GM12874 (cell line): ENCODE measurements at regions not wholly inside any gene's neighbourhood (a gene's known extent, or its start where the extent isn't known, plus 50 kb on each side); places are given as distances from the start of the nearest gene placed in this dataset.

Experiments used
- TF ChIP-seq, protein P1 (sequence below): IDR thresholded peaks from 2 replicates; pipeline ENCODE4 v1.5.1; 2011; ENCODE audit warnings: low read depth, mild to moderate bottlenecking, control low read depth, low read length, moderate library complexity; ENCODE audit not compliant: insufficient read depth

DNA sequence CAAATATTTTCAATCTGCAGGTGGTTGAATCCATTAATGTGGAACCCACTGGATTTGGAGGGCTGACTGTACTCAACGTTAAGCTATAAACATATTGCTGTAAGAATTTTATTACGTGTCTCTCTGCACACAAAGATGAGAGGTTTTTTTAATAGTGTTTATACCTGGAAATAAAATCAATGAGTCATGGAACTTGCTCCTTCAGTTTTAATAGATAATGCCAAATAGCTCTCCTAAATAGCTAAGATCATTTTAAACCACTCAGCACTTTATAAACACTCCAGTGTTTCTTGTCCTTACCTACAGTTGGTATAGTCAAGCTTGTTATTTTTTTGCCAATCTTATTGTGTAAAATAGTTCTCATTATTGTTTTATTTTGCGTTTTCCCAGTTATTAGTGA, 455.6 kb upstream of the FZD8 start:
- TF ChIP-seq, protein P1, sequence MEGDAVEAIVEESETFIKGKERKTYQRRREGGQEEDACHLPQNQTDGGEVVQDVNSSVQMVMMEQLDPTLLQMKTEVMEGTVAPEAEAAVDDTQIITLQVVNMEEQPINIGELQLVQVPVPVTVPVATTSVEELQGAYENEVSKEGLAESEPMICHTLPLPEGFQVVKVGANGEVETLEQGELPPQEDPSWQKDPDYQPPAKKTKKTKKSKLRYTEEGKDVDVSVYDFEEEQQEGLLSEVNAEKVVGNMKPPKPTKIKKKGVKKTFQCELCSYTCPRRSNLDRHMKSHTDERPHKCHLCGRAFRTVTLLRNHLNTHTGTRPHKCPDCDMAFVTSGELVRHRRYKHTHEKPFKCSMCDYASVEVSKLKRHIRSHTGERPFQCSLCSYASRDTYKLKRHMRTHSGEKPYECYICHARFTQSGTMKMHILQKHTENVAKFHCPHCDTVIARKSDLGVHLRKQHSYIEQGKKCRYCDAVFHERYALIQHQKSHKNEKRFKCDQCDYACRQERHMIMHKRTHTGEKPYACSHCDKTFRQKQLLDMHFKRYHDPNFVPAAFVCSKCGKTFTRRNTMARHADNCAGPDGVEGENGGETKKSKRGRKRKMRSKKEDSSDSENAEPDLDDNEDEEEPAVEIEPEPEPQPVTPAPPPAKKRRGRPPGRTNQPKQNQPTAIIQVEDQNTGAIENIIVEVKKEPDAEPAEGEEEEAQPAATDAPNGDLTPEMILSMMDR: no peak

DNA sequence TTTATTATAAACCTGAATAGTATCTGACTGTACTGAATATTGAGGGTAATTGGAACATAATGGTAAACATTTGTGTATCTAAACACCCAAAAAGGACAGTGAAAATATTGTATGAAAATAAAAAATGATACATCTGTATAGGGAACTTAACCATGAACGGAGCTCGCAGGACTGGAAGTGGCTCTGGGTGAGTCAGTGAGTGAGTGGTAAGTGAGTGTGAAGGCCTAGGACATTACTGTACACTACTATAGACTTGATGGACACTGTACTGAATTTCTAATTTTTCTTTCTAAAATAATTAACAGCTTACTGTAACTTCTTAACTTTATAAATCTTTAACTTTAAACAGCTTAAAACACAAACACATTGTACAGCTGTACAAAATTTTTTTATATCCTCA, 454.5 kb upstream of the FZD8 start:
- TF ChIP-seq, protein P1: no peak

DNA sequence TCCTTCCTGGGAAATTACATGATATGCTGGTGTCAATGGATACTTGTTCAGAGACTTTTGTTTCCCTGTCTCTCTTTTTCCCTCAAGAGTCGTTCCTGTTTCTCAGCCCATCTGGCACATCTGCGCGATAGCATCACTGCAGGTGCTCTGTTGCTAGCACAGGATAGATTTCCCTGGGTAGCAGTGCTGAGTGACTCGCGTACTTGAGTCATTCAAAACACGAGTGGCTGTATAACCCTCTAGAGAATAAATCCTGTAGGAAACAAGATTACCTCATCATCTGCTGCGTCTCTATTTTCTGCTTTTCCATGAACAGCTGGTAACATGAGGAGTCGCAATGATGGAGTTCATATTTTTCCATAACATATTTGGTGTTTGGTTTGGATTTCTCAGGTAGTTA, 452.0 kb upstream of the FZD8 start:
- TF ChIP-seq, protein P1: no peak

DNA sequence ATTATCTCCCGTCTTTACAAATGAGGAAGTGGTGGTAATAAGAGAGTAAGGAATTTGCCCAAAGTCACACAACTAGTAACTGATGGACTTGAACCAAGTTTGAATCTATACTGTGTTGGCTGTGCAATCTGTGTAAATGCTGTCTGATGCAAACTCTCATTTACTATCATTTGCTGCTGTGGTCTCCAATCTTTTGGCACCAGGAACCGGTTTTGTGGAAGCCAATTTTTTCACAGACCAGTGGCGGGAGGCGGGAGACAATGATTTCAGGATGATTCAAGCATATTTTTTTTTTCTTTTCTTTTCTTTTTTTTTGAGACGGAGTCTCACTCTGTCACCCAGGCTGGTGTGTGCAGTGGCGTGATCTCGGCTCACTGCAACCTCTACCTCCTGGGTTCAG, 450.0 kb upstream of the FZD8 start:
- TF ChIP-seq, protein P1: no peak

DNA sequence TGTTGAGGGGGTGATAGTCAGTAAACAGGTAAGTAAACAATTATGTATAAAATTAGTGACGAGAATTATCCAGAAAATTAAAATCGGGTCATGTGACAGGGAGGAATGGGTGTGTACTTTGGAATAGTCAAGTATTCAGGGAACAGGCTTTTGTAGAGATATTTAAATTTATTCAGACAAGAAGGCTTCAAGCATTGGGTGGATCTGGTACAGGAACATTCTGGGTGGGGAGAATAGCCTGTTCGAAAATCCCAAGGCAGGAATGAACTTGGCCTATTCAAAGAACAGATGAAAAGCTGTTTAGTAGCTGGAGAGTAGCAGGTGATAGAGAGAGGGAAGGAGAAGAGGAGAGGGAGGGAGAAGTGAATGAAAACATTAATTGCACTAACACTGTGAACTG, 448.9 kb upstream of the FZD8 start:
- TF ChIP-seq, protein P1: no peak

DNA sequence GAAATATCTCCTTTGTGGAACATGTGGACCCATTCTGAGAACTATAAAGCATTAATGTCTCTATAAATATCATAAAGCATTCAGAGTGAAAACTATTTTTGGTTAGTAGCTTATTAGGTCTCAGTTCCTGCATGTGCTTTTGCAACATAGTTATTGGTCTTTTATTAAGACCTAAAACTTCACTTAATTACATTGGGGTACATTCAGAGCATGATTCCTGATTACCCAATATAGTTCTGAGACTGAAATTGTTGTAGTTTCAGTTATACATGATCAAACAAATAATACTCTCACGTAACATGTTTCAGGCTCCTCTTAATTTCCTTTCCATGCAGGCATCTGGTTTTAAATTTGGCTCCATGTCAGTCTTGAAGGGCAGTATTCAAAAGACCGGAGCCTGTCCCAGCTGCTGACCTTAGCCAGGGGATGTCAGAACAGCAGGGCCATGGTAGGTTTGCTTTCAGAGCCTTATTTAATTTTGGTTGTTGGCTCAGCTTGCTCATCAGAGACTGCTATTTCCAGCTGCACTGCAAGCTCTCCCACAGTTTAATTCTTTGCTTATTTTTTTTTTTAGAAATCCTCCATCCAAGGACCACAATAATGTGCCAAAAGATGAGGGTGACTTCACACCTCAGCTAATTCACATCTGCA, 447.8 kb upstream of the FZD8 start:
- TF ChIP-seq, protein P1: no peak

DNA sequence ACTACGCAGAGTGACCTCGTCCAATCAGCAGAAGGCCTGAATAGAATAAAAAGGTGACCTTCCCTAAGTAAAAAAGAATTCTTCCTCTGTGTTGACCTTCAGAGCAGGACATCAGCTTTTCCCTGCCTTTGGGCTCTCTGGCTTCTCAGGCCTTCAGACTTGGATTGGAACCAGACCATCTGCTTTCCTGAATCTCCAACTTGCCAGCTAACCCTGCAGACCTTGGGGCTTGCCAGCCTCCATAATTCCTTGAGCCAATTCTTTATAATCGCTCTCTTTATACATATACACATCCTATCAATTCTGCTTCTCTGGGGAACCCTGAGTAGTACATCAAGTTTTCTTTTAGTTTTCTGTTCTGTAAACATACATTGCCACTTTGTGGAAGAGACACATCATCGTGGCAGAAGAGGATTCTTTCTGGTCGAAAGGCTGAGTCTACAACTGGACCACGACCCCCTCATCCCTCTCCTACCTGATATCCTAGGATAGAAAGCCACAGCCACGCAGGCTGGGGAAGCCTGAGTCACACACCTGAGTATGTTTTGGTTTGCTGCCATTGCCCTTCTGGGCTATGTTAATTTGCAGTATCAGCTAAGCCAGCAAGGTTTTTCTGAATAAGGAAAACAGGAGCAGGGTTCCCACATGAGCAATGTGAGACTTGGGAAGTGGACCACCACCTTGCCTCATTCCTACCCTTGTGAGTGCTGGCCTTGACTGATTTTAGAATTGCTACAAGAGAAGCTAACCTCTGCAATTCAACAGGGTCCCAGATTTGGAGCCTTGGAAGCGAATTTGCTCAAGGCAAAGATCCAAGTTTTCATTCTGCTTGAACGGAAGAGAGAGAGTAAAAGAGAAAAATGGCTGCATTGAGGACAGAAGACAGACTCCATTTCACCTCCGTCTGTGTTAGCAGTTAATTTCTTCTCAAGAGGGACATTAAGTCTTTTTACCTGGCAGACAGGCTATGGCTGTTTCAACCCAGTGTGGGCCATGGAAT, 445.2 kb upstream of the FZD8 start:
- TF ChIP-seq, protein P1: no peak
